ENCODE measurements at regions not wholly inside any gene's neighbourhood (a gene's known extent, or its start where the extent isn't known, plus 50 kb on each side); places are given as distances from the start of the nearest gene placed in this dataset.
"Not testable (repeated sequence)": the region's sequence is repeated elsewhere in the genome, so short reads cannot be mapped to it uniquely, and the experiment has no call there.

GRCh38 chrY:7415157-7415633 lies 503.6 kb upstream of the AMELY start:
- no peaks in the 10 kb centered on the region for H3K4me1 ChIP-seq
- peak overlapping the region; percentile 90 for H3K27ac ChIP-seq
- no peak overlapping the region for H3K4me3 ChIP-seq
- H3K27me3 ChIP-seq: no peaks in the 10 kb centered on the region
- H3K9me3 ChIP-seq (replicated peaks): no peaks in the 10 kb centered on the region
- no peaks in the 10 kb centered on the region for H3K36me3 ChIP-seq
- peak; percentile 68 to 76 for DNase-seq

- DNase-seq: no peak
- no peak overlapping the region for H3K4me3 ChIP-seq
- H3K4me1 ChIP-seq: no peaks in the 10 kb centered on the region
- no peak overlapping the region for H3K27ac ChIP-seq
- H3K27me3 ChIP-seq: no peaks in the 10 kb centered on the region
- no peaks in the 10 kb centered on the region for H3K36me3 ChIP-seq
- no peaks in the 10 kb centered on the region for H3K9me3 ChIP-seq (replicated peaks)
Observed at GRCh38 chrY:7390056-7390455, 478.5 kb upstream of the AMELY start.

DNA sequence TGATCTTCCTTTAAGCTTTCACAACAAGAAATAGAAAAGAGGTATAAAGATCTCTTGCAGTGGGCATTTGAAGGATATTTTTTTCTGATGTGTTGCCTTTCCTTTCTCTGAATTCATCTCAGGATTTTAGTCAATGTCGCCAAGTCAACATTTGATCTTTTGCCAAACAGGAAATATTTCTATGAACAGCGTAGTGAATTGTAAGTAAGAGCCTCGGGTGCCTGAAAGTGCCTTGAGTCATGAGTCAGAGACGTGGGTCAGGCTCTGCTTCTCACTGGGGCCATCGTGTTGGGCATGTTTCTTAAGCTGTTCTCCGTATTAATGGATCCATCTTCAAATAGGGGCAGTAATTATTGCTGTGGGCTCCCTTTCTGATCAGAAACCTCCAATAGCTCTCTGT lies 471.4 kb upstream of the AMELY start:
- no peaks in the 10 kb centered on the region for H3K27me3 ChIP-seq
- H3K4me3 ChIP-seq: no peak overlapping the region
- no peaks in the 10 kb centered on the region for H3K4me1 ChIP-seq
- H3K36me3 ChIP-seq: no peaks in the 10 kb centered on the region
- DNase-seq: no peak
- H3K9me3 ChIP-seq (replicated peaks): no peaks in the 10 kb centered on the region
- no peak overlapping the region for H3K27ac ChIP-seq

DNA sequence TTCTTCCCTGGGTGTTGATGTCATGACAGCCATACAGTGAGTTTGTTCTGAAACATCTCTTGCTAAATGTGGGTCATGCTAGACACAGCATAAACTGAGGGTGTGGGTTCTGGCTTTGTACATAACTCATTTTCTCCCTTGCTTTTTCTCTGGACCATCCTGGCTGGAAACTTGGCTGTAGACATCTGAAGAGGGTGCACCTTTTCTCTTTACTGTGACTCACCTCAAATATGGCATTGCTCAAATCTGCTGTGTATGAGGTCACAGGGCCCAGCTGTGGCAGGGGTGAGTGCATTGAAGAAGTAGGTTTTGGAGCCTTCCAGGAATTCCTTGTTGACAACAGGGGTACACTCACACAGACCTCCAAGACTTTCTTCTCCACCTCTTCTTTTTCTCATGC lies 465.5 kb upstream of the AMELY start:
- Histone ChIP-seq H3K27me3 (no peaks in the 10 kb centered on the region), H3K27ac (no peak overlapping the region), H3K4me3 (no peak overlapping the region), H3K9me3 (replicated peaks) (no peaks in the 10 kb centered on the region), H3K4me1 (no peaks in the 10 kb centered on the region), H3K36me3 (no peaks in the 10 kb centered on the region)
- DNase-seq: no peak

DNA sequence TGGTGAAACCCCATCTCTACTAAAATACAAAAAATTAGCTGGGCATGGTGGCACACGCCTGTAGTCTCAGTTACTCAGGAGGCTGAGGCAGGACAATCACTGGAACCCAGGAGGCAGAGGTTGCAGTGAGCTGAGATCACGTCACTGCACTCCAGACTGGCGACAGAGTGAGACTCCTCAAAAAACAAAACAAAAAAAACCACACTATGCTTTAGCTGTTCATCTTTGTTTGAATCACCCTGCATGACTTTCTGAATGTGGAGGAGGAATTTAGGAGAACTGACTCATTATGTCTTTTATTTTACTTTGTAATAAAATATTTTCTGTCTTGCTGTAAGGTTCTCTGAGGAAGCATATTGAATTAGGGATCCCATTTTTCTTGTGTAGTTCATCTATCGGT lies 462.9 kb upstream of the AMELY start:
- not testable (repeated sequence) for H3K4me3 ChIP-seq; H3K9me3 ChIP-seq (replicated peaks); H3K36me3 ChIP-seq; H3K27ac ChIP-seq; DNase-seq; H3K27me3 ChIP-seq; H3K4me1 ChIP-seq

GRCh38 chrY:7371953-7372352 lies 460.4 kb upstream of the AMELY start:
- H3K4me3 ChIP-seq; H3K36me3 ChIP-seq; H3K27ac ChIP-seq; DNase-seq; H3K27me3 ChIP-seq; H3K9me3 ChIP-seq (replicated peaks); H3K4me1 ChIP-seq: not testable (repeated sequence)

DNA sequence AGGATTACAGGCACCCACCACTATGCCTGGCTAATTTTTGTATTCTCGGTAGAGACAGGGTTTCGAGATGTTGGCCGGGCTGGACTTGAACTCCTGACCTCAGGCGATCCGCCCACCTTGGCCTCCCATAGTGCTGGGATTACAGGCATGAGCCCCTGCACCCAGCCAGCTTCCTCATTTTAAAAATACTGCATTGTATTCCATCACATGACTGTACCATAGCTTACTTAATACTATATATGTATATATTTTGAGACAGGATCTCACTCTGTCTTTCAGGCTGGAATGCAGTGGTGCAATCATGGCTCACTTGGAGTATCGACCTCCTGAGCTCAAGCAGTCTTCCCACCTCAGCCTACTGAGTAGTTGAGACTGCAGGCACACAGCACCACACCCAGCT lies 459.5 kb upstream of the AMELY start:
- H3K4me3 ChIP-seq; H3K9me3 ChIP-seq (replicated peaks); DNase-seq; H3K36me3 ChIP-seq; H3K27me3 ChIP-seq; H3K27ac ChIP-seq; H3K4me1 ChIP-seq: not testable (repeated sequence)

DNA sequence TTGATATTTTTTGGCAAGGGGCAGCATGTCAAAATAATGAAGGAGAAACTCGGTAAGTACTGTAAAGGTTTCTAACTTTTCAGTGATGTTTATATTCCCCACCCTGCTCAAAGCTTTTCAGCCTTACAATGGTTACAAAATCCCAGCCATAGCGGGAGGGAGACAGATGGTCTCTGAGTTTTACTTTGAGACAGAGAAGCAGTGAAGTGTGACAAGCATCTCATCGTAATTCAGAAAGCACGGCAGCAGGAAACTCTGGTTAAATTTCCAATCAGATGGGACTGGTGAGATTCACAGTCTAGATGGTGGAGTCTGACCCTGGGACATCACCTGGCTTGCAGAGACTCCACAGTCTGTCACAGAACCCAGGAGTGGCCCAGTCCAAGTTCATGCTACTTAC lies 448.0 kb upstream of the AMELY start:
- no peaks in the 10 kb centered on the region for H3K27me3 ChIP-seq
- H3K4me1 ChIP-seq: no peaks in the 10 kb centered on the region
- no peaks in the 10 kb centered on the region for H3K36me3 ChIP-seq
- DNase-seq: no peak
- H3K27ac ChIP-seq: no peak overlapping the region
- H3K9me3 ChIP-seq (replicated peaks): no peaks in the 10 kb centered on the region
- no peak overlapping the region for H3K4me3 ChIP-seq

DNA sequence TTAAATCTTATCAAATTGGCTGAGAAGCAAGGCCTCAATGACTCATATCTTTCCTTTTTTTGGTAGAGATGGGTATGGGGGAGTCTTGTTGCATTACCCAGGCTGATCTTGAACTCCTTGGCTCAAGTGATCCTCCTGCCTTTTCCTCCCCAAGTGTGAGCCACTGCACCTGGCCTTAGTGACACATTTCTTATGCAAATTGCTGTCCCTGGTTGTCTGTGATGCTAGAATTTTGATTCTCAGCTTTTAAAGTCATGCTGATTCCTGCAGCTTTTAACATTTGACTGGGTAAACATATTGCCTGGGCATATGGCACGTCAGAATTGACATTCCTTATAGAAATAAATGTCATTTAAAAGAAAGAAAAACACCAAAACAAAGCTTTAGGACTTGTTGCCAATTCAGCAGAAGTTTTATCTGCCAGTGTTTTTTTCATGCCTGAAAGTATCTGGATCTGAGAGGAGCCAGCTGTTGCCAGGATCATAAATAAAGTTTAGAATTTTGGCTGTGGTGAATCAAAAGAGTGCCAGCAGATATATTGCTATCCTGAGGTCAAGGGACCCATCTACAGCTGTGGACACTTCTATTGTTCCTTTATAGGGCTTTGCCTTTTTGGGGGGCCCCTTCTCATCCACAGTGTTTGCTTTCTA lies 446.7 kb upstream of the AMELY start:
- no peak for DNase-seq
- Histone ChIP-seq H3K27me3 (no peaks in the 10 kb centered on the region), H3K36me3 (no peaks in the 10 kb centered on the region), H3K4me3 (no peak overlapping the region), H3K27ac (no peak overlapping the region), H3K4me1 (no peaks in the 10 kb centered on the region), H3K9me3 (replicated peaks) (no peaks in the 10 kb centered on the region)

GRCh38 chrY:7355891-7356290 lies 444.3 kb upstream of the AMELY start:
- not testable (repeated sequence) for H3K36me3 ChIP-seq; DNase-seq; H3K4me3 ChIP-seq; H3K27me3 ChIP-seq; H3K27ac ChIP-seq; H3K4me1 ChIP-seq; H3K9me3 ChIP-seq (replicated peaks)

GRCh38 chrY:7344661-7345060 lies 433.1 kb upstream of the AMELY start:
- DNase-seq: peak in 1 of 2 experiments; percentile 50
- no peaks in the 10 kb centered on the region for H3K9me3 ChIP-seq (replicated peaks)
- H3K4me1 ChIP-seq: no peaks in the 10 kb centered on the region
- H3K27me3 ChIP-seq: no peaks in the 10 kb centered on the region
- H3K36me3 ChIP-seq: no peaks in the 10 kb centered on the region
- no peak overlapping the region for H3K27ac ChIP-seq
- H3K4me3 ChIP-seq: no peak overlapping the region

DNA sequence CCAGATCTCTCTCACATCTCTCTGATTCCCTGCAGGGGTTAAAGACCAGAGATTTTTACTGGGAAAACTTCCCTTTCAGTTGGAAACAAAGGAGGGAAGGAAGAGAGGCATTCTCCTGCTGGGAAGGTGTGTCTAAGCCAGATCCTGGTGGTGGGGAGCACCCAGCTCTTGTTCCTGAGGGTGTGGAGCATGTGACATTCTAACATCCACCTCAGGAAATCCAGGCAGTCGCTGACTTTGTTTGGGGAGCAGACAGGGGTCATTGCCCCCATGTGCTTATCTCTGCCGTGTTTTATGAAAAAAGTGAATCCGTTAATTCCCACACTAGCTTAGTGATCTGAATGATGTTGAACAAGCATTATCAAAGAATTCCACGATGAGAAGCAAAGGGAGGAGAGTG lies 431.7 kb upstream of the AMELY start:
- Histone ChIP-seq H3K36me3 (no peaks in the 10 kb centered on the region), H3K27me3 (no peaks in the 10 kb centered on the region), H3K9me3 (replicated peaks) (no peaks in the 10 kb centered on the region), H3K4me3 (no peak overlapping the region), H3K27ac (no peak overlapping the region), H3K4me1 (no peaks in the 10 kb centered on the region)
- no peak for DNase-seq

- not testable (repeated sequence) for H3K9me3 ChIP-seq (replicated peaks); H3K27ac ChIP-seq; DNase-seq; H3K36me3 ChIP-seq; H3K4me1 ChIP-seq; H3K4me3 ChIP-seq; H3K27me3 ChIP-seq
Observed at GRCh38 chrY:7342732-7343131, 431.2 kb upstream of the AMELY start.

GRCh38 chrY:7339391-7340087 lies 428.0 kb upstream of the AMELY start:
- no peak overlapping the region for H3K27ac ChIP-seq
- DNase-seq: no peak

DNA sequence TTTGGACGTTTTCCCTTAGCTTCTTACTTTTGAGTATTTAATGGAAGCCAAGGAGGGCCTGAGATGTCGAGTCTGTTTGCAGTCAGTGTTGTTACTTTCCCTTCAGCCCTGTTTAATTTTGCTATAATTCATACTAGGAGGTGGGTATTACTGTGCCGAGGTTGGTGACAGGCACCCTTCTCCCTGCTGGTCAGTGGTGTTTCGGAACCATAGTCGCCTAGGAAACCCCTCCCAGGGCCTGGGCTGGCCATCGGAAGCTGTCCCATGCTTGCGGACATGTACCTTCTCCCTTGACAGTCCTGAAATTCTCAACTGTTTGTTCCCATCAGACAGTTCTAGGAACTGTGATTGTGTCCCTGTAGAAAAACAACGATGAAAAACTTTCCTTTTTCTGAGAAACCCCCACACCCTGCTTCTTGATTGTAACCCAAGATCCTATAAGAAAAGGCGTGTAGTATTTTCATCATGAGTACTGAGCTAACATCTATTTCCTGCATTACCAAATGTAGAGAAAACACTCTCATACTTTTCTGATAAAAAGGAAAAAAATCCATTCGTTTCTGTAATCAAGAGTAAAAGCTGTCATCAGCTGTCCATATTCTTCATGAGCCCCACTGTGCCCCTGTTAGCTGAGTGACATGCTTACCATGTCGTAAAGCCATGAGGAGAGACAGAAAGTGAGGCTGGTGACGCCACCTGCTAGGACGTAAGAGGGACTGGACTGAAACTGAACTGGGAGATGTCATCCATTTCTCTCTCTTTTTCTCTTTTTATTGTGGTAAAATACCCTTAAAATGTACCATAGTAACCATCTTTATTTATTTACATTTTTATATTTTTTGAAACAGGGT lies 424.7 kb upstream of the AMELY start:
- Histone ChIP-seq H3K27ac (no peak overlapping the region), H3K4me3 (no peak overlapping the region), H3K4me1 (no peaks in the 10 kb centered on the region), H3K9me3 (replicated peaks) (no peaks in the 10 kb centered on the region), H3K36me3 (no peaks in the 10 kb centered on the region), H3K27me3 (no peaks in the 10 kb centered on the region)
- DNase-seq: no peak

More at GRCh38 chrY:7339391-7340087, 428.0 kb upstream of the AMELY start:
- Histone ChIP-seq H3K4me3 (no peak overlapping the region), H3K4me1 (no peaks in the 10 kb centered on the region), H3K27me3 (no peaks in the 10 kb centered on the region), H3K36me3 (no peaks in the 10 kb centered on the region), H3K9me3 (replicated peaks) (no peaks in the 10 kb centered on the region)
